GM18858 (cell line): ENCODE measurements at regions not wholly inside any gene's neighbourhood (a gene's known extent, or its start where the extent isn't known, plus 50 kb on each side); places are given as distances from the start of the nearest gene placed in this dataset.
"Not testable (repeated sequence)": the region's sequence is repeated elsewhere in the genome, so short reads cannot be mapped to it uniquely, and the experiment has no call there.

Source experiments
- ATAC-seq: cut with Tn5 transposase; IDR thresholded peaks from one replicate; pipeline ENCODE4 v1.9.1; 2021; ENCODE audit not compliant: unreplicated experiment

DNA sequence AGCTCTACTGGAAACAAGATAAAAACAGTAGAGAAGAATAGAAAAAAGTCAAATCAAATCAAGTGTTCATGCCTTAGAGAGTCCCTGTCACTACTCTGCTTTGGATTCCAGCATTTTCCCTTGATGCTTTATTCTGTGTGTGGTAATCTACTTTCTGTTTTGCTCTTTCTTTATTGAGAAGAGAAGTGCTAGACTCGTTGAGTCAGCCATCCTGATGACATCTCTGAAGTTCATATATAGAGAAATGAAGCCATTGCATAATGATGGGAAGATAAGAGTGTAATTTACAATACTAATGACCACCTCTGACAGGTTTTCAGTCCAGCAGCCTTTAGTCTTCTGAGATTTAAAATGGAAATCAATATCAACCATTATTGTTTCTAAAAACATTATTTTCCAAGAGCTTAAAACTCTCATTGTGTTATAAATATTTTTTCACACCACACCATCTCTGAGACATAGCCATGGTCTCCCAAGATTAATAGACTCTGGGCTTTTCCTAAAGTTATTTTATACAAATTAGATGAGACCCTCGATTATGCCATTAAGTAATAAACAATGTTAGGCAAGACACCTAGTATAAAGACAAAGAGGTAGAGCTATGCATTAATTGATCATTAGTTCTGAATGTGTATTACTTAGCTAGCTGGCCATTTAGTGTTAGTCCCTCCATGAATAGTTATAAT is 679.0 kb upstream of the ACVR2A start:
- ATAC-seq = no peak

DNA sequence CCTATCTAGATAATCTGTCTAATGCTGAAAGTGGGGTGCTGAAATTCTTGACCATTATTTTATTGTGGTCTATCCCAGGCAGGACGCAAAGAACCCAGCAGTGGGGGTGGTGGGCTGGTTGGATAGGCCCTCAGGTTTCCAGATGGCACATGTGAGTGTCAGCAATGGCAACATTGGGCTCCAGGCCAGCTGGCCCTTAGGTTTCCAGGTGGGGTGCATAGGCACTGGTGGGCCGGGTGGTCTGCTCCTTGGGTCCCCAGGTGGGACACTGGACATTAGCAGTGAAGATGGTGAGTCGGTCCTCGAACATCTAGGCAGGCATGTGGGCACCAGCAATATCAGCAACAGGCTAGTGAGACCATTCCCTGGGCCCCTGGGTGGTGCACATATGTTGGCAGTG is 680.3 kb upstream of the ACVR2A start:
- ATAC-seq = no peak

DNA sequence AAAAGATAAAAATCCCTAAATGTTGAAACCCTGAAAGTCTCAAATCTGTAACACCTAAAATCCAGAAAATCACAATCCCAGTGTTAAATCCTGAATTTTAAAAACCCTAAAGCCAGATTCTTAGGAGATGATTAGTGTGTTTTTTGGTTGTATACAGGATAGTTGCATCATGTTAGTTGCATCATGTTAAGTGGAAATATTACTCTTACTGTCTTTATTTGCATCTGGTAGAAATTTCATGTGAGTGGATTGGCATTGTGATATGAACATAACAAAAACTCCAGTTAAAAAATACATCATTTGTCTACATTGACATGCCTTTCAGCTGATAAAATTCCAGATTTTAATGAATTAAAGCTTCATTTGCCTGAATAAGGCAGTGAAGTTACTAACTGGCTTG is 683.1 kb upstream of the ACVR2A start:
- ATAC-seq = no peak

DNA sequence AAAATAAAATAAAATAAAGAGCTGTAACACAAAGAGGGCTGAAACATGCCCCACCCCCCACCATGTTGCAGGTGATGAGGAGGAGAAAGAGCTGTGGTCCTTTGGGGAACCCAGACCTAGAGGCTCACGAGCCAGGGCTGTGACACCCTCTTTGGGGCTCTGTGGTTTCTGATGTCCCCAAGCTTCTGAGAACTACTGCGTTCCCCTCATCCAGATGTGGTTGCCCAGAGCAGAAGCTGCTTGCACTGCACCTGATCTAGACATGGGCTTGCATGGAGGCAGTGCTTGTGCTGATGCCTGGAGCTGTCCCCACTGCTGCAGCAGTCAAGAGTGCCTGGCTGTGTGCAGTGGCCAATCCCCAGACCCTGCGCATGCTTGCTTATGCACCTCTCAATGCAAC is 687.9 kb upstream of the ACVR2A start:
- no peak for ATAC-seq

DNA sequence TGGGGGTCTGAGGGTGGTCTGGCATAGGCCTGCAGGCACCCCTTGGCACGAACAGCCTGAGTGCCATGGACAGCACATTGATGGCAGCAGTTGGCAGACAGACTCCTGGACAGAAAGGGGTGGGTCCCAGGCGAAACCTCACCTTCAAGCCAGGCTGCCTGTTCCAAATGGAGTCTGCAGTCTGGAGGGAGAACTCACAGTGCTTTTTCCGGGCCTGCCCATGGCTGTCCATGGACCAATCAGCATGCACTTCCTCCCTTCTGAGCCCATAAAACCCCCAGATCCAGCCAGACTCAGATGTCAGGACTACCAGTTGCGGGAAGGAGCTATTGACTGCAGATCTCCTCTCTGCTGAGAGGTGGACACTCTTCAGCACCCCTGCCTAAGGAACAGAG is 694.6 kb upstream of the ACVR2A start:
- no peak for ATAC-seq

DNA sequence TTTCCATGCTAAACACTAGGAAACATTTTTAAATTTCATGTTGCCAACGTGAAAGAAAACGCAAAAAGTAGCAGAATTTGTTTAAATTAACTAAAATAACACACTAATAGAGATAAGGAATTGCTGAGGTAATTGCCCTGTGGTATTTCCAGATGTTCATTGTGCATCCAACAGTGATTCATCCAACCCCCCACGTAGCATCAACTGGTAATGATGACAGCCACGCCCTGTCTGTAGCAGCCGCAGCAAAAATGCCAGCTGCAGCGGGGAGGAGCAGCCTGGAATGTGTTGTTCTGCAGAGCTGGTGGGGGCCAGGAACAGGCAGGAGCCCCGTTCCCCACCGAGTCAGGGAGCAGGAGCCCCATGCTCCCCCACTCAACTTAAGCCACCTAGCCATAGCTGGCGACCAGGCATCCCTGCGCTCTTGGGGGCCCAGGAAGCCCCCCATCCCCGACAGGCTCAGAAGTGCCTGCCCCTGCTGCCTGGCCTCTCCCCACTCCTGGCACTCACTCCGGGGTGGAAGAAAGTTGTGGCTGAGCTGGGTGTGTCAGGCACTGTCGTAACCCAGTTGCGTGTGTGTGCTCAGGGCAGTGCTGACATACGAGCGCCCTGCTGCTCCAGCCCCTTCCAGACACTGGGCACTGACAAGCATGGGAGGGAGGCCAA is 695.1 kb upstream of the ACVR2A start:
- ATAC-seq = no peak

DNA sequence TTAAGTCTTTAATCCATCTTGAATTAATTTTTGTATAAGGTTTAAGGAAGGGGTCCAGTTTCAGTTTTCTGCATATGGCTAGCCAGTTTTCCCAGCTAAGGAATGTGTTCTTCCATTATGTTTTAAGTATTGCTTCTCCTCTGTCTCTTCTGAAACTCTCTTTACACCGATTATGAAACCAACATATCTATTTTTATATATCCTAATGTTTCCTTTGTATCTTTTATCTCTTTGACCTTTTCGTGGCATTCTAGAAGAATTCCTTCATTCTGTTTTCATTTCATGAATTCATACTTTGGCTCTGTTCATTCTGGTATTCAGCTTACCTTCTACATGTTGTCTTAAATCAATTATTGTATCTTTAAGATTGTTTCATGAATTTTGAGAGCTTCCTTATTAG is 697.0 kb upstream of the ACVR2A start:
- ATAC-seq = no peak

DNA sequence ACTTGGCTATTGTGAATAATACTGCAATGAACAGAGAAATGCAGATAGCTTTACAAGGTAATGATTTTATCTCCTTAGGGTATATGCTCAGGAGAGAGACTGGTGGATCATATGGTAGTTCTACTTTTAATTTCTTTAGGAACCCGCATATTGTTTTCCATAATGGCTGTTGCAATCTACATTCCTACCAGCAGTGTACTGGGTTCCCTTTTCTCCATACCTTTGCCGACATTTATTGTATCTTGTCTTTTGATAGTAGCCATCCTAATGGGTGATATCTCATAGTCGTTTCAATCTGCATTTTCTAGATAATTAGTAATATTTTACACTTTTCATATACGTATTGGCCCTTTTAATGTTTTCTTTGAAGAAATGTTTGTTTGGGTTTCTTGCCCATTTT is 702.9 kb upstream of the ACVR2A start:
- ATAC-seq = no peak

DNA sequence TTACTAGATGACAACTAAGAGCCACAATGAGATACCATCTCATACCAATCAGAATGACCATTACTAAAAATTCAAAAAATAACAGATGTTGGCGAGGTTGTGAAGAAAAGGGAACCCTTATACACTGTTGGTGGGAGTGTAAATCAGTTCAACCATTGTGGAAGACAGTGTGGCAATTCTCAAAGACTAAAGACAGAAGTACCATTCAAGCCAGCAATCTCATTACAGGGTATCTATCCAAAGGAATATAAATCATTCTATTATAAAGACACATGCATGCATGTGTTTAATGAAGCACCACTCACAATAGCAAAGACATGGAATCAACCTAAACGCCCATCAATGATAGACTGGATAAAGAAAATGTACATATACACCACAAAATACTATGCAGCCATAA is 705.1 kb upstream of the ACVR2A start:
- ATAC-seq = not testable (repeated sequence)

DNA sequence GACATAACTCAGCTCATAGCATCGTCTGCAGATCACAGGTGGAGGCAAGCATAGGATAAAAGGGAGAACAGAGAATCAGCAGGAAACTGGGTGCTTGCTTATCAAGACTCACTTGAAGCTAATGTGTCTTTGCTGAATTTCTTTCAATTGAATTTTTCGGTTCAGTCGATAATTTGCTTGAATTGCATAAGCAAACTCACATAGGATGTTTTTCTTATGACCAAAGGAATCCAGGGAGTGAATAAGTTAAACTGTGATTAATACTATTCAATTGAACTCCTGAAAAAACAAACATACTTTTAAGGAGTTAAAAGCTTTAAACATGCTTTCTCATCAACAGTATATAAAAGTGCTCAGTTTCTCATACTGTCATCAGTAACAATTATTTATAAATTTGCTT is 707.1 kb upstream of the ACVR2A start:
- no peak for ATAC-seq

DNA sequence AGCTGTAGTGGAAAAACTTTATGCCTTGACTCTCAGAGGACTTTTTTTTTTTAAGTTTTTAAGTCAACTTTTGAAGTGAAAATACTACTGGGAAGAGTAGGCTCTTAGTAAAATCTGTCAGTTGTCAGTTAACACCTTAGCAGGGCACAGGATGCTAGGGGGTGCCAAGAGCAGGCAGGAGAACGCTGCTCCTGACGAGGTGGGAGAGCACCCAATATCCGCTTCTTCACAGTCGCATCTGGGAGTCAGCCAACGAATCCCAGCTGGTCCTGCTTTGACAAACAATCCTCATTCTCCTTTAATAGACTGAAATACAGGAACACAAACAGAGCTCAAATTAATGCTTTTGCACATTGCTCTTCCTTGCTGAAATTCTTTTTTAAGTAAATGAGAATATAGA is 709.5 kb upstream of the ACVR2A start:
- ATAC-seq = no peak

DNA sequence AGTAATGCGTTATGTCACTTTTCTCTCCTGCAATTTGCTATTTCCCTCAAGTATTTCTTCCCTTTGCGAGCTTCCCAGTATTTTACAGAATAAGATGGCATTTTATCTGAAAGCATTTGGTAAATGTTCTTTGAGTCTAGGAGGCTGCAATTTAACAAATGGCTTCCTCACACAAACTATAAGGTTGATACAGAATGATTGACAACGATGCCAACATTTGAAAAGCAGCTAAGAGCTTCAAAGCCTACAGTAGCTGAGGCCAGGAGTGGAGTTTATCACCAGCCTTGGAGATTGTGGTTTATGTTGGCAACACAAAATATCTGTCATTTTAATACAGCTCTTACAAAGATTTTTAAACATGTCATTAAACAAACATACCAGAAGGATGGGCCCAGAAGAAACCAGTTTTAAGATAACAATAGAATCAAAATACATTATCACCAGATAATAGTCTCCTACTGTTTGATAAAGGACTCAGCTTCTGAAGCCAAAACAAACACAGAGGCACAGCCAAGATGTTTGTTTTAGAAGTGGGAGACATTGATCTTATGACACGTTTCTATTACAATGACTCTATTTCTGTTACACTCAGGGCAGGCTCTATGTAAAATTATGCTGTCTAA is 711.4 kb upstream of the ACVR2A start:
- no peak for ATAC-seq

DNA sequence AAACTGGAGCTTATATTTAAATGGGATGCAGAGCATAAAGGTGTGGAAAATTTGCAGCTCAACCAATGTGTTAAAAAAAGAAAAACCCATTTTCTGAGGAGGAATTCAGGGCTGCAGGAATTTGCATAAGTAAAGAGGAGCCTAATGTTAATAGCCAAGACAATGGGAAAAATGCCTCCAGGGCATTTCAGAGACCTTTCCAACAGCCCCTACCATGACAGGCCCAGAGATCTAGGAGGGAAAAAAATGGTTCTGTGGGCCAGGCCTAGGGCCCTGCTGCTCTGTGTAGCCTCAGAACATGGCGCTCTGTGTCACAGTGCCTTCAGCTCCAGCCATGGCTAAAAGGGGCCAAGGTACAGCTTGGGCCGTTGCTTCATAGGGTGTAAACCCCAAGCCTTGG is 719.7 kb upstream of the ACVR2A start:
- ATAC-seq = no peak

DNA sequence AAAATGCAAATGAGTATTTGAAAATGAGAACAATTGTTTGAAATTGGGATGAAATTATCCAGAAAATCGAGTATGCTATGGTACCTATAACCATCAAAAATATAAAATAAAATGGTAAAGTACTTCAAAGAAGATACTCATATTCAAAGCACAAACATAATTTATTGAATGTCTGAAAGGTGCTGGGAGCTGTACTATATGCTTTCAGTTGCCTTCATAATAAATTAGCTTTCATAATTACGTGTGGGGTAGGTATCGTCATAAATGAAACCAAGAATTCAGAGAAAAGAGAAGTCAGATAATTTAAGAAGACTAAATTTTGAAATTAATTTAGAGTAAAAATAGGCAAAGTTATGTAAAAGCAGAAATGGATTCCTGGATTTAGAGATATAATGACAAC is 721.9 kb upstream of the ACVR2A start:
- no peak for ATAC-seq

DNA sequence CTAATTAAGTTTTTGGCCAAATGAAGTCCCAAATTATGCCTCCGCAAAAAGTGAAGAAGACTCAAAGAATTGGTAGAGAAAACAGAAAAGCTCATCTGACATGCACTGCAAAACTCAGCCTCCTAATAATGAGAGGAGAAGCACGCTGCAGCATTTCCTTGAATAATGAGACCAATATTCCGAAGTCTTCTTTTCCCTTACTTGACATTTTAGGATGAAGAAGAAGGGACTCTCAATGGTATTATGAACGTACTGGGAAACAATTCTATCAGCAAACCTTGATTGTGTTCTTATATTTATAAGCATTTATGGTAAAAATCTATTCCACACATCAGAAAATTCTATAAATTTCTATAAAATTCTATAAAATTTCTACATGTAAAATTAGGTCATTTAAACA is 733.9 kb upstream of the ACVR2A start:
- ATAC-seq = no peak

DNA sequence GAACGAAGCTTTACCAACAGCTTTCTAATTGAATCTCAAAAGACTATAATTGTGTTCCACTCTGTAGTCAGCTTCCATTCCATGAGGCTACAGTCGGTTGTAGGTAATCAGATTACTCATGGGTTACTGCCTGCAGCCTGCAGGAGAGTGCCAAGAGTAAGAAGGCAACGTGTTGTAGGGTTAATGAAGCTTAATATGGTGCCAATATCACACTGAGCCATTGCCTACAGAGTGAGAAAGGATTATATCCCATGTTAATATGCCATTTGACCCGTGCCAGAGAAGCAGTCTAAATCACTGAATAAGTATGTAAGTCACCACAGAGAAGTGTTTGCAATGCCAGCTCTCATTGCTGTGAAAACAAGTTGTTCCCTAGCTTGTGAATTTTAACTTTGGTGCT is 734.5 kb upstream of the ACVR2A start:
- no peak for ATAC-seq

DNA sequence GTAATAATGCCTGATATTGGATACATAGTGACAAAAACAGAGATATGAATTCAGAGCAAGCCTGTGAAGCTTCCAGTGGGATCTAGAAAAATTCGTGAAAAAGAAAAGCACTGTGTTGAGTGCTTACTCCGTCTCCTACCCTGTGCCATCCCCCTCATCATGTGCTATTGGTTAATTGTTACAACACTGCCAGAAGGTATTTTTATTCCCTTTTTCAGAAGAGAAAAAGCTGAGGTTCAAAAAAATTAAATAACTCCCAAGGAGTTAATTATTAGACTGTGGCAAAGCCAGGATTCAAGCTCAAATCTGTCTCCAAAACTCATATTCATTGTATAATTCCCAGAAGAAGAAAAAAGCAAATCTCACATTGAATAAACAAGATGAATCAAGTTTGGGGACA is 735.5 kb upstream of the ACVR2A start:
- ATAC-seq = no peak

DNA sequence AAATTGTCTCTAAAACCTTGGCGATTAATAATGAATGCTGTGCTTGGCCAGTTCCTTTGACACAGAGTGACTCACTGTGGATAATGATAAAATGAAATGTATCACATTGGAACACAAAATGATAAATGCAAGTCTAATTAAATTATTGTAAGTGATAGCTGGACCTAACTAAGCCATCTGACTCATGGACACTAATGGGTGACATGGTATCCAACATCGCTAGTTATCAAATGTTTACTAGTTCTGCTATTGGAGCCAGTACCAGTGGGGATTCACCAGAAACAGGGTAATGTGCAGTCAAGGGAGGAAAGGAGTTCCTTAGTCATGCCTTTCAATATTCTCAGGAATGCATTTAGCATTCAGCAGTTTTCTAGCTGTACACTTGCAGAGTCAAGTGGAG is 736.3 kb upstream of the ACVR2A start:
- no peak for ATAC-seq

DNA sequence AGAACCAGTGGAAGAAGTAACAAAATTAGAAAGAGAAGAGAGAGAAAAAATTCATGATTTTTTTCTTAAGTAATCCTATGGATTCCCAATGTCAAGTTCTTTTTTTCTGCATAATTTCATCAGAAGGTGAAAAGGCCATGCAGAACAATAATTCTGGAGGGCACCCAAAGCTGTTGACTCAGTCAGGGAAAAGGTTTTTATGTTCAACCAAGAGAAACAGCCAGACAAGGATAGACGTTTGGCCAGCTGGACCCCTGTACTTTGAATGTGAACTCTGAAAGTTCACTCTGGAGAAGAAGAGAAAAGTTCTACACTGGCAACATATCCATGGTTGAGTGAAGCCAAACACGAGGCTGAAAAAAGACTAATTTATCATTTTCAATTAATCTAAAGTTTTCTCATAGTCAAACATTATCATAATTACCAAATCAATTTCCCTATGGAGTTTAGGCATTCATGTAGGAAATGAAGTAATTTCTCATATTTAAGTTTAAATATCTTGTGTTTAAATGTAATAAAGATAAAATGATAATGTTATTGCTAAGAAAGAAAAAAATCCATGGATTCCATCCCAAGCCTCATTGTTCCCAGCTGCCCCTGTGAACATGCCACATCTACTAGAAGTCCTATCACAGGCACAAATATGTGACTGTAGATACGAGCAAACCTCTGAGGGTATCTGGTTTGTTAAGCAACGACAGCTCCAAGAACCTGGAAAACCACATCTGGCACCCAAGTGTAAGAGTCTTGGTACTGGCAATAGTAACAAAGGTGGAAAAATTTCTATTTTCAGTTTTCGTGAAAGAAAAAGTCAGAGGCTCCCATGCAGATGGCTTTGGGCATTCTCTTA is 742.7 kb upstream of the ACVR2A start:
- ATAC-seq = no peak

DNA sequence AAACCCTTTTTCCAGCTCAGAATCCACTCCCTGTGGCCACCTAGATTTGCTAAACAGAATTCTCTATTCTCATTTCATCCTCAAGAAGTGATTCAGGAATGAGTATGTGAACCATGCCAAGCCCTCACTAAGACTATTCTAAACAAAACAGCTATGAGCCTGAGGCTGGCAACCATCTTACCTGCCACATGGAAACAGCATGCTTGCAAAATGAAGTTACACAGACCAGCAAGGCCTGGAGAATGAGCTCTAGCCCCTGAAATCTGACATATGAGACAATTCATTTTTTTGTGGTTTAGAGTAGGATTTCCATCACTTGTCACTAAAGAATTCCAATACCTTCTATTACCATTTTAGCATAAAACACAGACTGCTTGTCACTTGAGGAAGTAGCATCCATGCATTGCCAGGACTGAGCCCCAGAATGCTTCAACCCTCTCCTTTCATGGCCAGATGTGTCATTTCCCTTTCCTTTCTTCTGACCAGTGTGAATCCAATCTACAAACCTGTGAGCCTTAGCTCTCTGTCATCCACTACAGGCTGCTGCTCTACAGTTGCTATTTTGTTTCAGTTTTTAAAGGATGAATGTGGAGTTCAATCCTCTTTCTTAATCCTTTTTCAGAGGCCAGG is 744.3 kb upstream of the ACVR2A start:
- ATAC-seq = no peak

DNA sequence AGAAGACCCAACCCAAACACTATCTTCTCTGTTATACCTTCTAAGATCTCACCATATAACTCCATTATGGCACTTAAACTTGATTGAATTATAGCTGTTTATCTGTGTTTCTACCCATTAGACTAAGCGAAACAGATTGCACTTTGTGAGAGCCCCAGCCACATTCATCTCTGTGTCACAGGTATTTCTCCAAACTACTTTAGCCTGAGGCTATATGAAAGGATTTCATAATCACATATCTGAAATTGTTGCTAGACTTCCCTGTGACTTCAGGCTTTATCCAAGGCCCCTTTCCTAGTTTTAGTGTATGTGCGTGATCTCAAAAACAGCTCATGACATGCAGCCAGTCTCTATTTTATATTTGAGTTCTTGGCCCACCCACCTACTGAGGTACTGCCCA is 745.0 kb upstream of the ACVR2A start:
- ATAC-seq = no peak
